IPS-18a (cell line): ENCODE measurements at regions not wholly inside any gene's neighbourhood (a gene's known extent, or its start where the extent isn't known, plus 50 kb on each side); places are given as distances from the start of the nearest gene placed in this dataset.

Experiments
- H3K27ac ChIP-seq: one replicate; pipeline ENCODE4 v1.5.1; 2013; ENCODE audit warnings: low read length
- H3K27me3 ChIP-seq: one replicate; pipeline ENCODE4 v1.6.1; 2013; ENCODE audit warnings: mild to moderate bottlenecking, low read length; ENCODE audit not compliant: control insufficient read depth, insufficient read depth
- H3K36me3 ChIP-seq: one replicate; pipeline ENCODE4 v1.6.1; 2013; ENCODE audit warnings: low read depth, low read length; ENCODE audit not compliant: control insufficient read depth
- H3K4me1 ChIP-seq: one replicate; pipeline ENCODE4 v1.6.1; 2013; ENCODE audit warnings: low read depth, low read length; ENCODE audit not compliant: control insufficient read depth
- H3K4me3 ChIP-seq: one replicate; pipeline ENCODE4 v1.5.1; 2013; ENCODE audit warnings: low read length
- H3K9ac ChIP-seq: one replicate; pipeline ENCODE4 v1.6.1; 2013; ENCODE audit warnings: mild to moderate bottlenecking, low read length, moderate library complexity
- H3K9me3 ChIP-seq: one replicate; pipeline ENCODE4 v1.6.1; 2013; ENCODE audit warnings: low read depth, low read length; ENCODE audit not compliant: control insufficient read depth

DNA sequence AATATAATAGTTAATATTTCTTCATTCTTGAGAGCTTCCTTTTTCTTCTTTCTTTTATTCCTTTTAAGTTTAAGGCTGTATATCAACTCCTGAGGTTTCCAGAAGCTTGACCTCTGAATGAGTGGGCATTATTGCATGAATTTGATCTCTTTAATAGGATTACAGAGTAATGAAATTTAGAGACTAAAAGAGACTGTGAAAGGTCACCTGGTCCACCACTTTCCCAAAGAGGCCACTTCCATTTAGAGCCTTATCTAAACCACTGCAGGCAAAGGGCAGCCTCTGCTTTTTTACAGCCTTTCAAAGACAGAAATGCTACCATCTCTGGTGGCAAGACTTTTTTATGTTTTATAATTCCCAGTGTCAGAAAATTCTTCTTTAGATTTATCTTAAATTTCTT is 215.3 kb upstream of the HS3ST5 start:
- H3K4me1 ChIP-seq, result no peaks in the 10 kb centered on the region
- no peak overlapping the region for H3K27ac ChIP-seq
- no peaks in the 10 kb centered on the region for H3K27me3 ChIP-seq

DNA sequence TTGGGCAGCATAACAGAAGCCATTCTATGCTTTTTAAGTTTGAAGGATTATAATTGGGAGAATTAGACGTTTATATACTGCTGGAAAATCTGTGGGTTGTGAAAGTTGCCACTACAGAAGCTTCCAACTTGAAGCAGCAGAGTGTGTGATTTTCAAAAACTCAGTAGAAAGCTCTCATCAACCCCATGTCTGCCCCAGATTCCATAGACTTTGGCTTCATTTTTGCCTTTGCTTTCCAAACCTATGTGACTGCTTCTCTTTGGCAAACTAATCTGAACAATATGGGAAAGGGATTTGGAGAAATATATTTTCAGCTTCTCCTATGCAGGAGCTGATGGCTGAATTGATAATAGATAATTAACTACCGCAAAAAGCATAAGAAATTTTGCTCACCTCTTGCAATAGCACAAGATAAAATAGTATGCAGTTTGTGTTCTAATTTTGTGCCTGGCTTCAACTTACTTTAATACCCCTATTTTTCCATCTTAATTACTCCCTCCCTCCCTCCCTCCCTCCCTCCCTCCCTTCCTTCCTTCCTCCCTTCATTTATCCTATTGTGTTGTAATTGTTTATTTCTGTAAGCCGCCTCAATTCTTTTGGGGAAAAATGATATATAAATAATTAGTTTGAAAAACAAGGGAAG is 214.1 kb upstream of the HS3ST5 start:
- Histone ChIP-seq H3K36me3 (no peaks in the 10 kb centered on the region), H3K9me3 (no peaks in the 10 kb centered on the region), H3K4me1 (no peaks in the 10 kb centered on the region), H3K4me3 (no peak overlapping the region), H3K27me3 (no peaks in the 10 kb centered on the region), H3K27ac (no peak overlapping the region), H3K9ac (no peak overlapping the region)

More for the DNA sequence above, 215.3 kb upstream of the HS3ST5 start:
- H3K36me3 ChIP-seq, result no peaks in the 10 kb centered on the region
- H3K4me3 ChIP-seq, result no peak overlapping the region
- no peaks in the 10 kb centered on the region for H3K9me3 ChIP-seq
- no peak overlapping the region for H3K9ac ChIP-seq

DNA sequence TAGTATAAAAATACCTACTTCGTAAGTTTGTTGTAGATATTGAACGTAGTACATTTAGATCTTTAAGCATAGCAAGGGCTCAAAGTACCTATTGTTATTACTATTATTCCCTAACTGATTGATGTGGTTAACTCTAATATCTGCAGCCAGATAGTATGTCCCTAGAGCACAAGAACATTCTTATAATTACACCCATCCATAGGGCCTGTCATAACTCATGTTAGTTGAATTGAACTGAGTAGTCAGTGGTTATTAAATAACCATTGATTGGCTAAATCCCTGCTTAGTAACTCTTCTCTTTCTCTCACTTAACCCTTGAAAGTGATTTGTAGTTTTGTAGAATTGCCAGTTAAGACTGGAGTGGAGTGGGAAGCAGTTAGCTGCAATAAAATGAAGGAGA is 207.5 kb upstream of the HS3ST5 start:
- Histone ChIP-seq H3K27me3 (no peaks in the 10 kb centered on the region), H3K9me3 (no peaks in the 10 kb centered on the region), H3K36me3 (no peaks in the 10 kb centered on the region), H3K27ac (no peak overlapping the region), H3K4me1 (no peaks in the 10 kb centered on the region), H3K9ac (no peak overlapping the region), H3K4me3 (no peak overlapping the region)

DNA sequence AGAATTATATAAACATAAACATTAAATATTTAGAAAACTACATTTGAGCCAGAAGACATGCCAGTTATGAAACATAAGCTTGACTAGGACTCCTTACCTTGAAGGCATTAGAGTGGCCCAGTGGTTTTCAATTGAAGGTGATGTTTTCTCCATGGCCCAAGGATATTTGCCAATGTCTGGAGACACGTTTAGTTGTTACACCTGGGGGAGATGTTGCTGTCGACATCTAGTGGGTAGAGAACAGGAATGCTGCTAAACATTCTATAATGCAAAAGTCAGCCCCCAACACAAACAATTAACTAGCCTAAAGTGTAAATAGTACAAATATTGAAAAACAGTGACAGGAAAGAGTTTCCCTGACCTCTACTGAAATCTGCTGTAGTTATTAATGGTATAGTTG is 200.9 kb upstream of the HS3ST5 start:
- no peaks in the 10 kb centered on the region for H3K36me3 ChIP-seq
- H3K27ac ChIP-seq, result no peak overlapping the region
- no peaks in the 10 kb centered on the region for H3K4me1 ChIP-seq
- H3K9me3 ChIP-seq, result no peaks in the 10 kb centered on the region
- H3K27me3 ChIP-seq, result no peaks in the 10 kb centered on the region
- no peak overlapping the region for H3K9ac ChIP-seq
- H3K4me3 ChIP-seq, result no peak overlapping the region

DNA sequence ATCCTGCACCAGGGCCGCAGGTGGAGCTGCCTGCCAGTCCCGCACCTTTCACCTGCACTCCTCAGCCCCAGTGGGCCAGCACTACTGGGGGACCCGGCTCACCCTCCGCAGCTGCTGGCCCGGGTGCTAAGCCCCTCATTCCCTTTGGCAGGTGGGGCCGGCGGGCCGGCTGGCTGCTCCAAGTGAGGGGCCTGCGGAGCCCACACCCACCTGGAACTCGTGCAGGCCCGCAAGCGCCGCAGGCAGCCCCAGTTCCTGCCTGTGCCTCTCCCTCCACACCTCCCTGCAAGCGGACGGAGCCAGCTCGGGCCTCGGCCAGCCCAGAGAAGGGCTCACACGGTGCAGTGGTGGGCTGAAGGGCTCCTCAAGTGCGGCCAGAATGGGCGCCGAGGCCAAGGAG is 199.0 kb upstream of the HS3ST5 start:
- Histone ChIP-seq H3K27me3 (no peaks in the 10 kb centered on the region), H3K4me1 (no peaks in the 10 kb centered on the region), H3K9me3 (no peaks in the 10 kb centered on the region), H3K27ac (no peak overlapping the region), H3K9ac (no peak overlapping the region), H3K36me3 (no peaks in the 10 kb centered on the region), H3K4me3 (no peak overlapping the region)

DNA sequence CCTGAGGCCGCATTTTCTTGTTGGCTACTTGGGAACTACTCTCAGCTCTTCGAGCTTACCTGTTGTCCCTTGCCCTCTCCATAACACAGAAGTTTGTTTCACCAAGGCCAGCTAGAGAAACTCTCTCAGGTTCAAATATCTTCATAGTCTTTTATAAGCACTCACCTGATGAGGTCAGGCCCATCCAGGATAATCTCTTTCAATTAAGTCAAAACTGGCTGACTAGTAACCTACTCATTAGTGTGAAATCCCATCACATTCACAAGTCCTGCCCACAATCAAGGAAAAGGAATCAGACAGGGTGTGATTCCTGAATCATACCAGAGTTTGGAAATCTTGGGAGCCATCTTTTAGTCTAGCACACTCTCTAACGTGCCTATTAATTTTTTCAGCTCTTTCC is 195.2 kb upstream of the HS3ST5 start:
- H3K27ac ChIP-seq, result no peak overlapping the region
- no peak overlapping the region for H3K4me3 ChIP-seq
- H3K9me3 ChIP-seq, result no peaks in the 10 kb centered on the region
- H3K27me3 ChIP-seq, result no peaks in the 10 kb centered on the region
- no peaks in the 10 kb centered on the region for H3K4me1 ChIP-seq
- no peak overlapping the region for H3K9ac ChIP-seq
- H3K36me3 ChIP-seq, result no peaks in the 10 kb centered on the region

DNA sequence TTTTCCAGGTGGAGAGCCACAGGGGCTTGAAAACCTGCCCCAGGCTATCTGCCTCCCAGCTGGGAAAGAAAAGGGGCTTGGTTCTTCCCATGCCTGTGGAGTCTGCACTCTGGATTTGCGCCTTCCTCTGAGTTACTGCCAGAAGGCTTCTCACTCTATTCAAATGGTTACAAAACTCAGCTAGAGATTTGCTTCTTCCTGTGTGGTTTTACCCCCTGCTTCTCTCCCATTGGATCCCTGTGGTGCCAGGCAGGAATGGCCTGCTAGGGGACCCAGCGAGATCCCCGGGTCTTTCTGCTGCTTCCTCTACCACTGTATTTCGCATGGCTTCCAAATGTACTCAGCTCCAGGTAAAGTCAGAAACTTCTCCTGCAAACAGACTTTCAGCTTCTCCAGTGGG is 192.0 kb upstream of the HS3ST5 start:
- Histone ChIP-seq H3K27me3 (no peaks in the 10 kb centered on the region), H3K4me3 (no peak overlapping the region), H3K9me3 (no peaks in the 10 kb centered on the region), H3K4me1 (no peaks in the 10 kb centered on the region), H3K9ac (no peak overlapping the region), H3K27ac (no peak overlapping the region), H3K36me3 (no peaks in the 10 kb centered on the region)

DNA sequence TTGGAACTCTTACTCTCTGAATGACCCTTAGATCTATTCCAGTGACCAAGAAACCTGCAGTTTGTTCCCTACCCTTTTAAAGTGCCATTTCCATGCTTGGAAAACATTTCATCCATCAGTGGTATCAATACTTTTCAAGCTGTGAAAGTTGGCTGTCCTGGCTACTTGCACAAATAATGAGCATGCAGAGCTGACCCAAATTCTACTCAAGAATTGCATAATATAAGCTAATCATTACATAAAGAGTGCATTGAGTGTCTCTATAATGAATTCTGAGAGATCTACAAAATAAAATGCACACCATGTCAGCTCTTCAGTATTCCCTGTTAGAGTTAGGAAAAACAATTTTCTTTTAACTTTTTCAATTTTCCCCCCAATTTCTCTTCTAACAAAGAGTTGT is 181.3 kb upstream of the HS3ST5 start:
- H3K9ac ChIP-seq, result no peak overlapping the region
- no peaks in the 10 kb centered on the region for H3K9me3 ChIP-seq
- H3K4me1 ChIP-seq, result peaks cover 13% of the 10 kb centered on the region
- no peak overlapping the region for H3K27ac ChIP-seq
- H3K36me3 ChIP-seq, result no peaks in the 10 kb centered on the region
- no peak overlapping the region for H3K4me3 ChIP-seq
- no peaks in the 10 kb centered on the region for H3K27me3 ChIP-seq

DNA sequence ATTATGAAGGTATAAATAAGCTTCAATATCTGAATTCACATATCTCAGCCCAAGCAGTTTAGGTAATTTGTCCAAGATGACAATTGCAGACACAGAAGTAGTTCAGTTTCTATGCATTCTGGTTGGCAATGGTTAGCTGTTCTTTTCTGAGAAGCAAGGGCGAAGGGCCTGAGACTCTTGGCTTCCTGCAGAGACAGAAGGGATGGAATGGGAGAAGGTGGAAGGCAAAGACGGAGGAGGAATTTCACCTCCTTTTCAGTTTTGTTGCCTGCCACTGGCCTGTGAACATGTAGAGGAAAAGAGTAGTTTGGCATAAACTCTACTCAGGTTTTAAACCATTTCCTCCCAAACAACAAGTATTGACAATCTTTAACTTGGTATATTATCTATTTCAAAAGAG is 180.7 kb upstream of the HS3ST5 start:
- Histone ChIP-seq H3K4me3 (no peak overlapping the region), H3K36me3 (no peaks in the 10 kb centered on the region), H3K27ac (no peak overlapping the region), H3K27me3 (no peaks in the 10 kb centered on the region), H3K4me1 (peaks cover 13% of the 10 kb centered on the region), H3K9me3 (no peaks in the 10 kb centered on the region), H3K9ac (no peak overlapping the region)

DNA sequence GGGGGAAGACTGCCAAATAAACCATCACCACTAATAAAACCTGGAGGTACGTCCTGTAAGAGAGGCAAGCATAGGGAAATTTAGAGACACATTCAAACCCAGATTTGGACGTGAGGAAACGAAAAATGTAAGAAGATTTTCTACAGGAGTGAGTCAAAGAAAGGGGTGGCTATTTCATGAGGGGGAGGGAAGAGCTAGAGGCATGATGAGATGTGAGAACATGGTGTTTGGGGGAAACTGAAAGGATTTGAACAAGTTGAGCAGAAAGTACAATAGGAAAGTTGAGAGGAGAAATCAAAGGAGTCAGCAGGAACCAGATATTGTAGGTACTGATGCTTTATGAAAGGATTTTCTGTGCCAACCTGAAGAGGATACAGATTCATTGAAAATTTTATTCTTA is 179.1 kb upstream of the HS3ST5 start:
- Histone ChIP-seq H3K9ac (no peak overlapping the region), H3K27ac (no peak overlapping the region), H3K4me1 (peaks cover 13% of the 10 kb centered on the region), H3K27me3 (no peaks in the 10 kb centered on the region), H3K9me3 (no peaks in the 10 kb centered on the region), H3K36me3 (no peaks in the 10 kb centered on the region), H3K4me3 (no peak overlapping the region)

DNA sequence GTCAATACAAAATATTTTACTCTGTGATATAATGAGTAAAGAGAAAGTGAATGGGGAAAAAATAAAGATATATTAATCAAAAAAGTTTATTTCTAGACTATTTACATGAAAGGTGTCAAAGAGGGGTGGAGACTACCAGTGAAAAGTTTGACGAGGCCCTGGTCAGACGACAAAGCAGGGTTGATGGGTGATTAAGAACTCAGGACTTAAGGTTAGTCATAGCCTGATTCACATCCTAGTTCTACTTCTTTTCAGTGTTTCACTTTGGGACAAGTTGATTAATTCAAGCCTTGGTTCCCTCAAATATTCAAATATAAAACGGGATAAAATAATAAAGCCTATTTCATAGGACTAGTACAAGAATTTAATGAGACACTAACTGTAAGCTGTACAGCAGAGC is 178.2 kb upstream of the HS3ST5 start:
- H3K9ac ChIP-seq, result no peak overlapping the region
- no peak overlapping the region for H3K4me3 ChIP-seq
- peaks cover 13% of the 10 kb centered on the region for H3K4me1 ChIP-seq
- H3K27ac ChIP-seq, result no peak overlapping the region
- no peaks in the 10 kb centered on the region for H3K9me3 ChIP-seq
- H3K36me3 ChIP-seq, result no peaks in the 10 kb centered on the region
- no peaks in the 10 kb centered on the region for H3K27me3 ChIP-seq

DNA sequence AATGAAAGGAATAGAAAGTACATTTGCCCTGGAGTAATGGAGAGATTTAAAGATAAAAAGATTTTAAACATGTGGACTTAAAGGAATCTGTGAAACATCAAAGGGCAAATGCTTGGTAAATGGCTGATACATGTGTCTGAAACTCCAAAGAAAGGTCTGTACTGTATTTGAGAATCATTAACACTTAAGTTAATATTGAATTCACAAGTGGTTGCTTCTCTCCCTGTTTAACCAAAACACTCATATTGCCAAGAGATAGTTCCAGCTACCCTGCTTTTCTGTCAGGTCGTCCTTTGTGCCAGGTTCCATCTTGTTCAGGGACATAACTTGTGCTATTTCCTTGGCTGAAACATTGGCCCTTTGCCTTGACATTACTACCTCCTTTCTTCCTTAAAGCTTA is 171.3 kb upstream of the HS3ST5 start:
- Histone ChIP-seq H3K4me1 (no peaks in the 10 kb centered on the region), H3K36me3 (no peaks in the 10 kb centered on the region), H3K9me3 (no peaks in the 10 kb centered on the region), H3K9ac (no peak overlapping the region), H3K4me3 (no peak overlapping the region), H3K27ac (no peak overlapping the region), H3K27me3 (no peaks in the 10 kb centered on the region)
